ENCODE measurements at regions not wholly inside any gene's neighbourhood (a gene's known extent, or its start where the extent isn't known, plus 50 kb on each side); places are given as distances from the start of the nearest gene placed in this dataset.
"Not testable (repeated sequence)": the region's sequence is repeated elsewhere in the genome, so short reads cannot be mapped to it uniquely, and the experiment has no call there.

DNA sequence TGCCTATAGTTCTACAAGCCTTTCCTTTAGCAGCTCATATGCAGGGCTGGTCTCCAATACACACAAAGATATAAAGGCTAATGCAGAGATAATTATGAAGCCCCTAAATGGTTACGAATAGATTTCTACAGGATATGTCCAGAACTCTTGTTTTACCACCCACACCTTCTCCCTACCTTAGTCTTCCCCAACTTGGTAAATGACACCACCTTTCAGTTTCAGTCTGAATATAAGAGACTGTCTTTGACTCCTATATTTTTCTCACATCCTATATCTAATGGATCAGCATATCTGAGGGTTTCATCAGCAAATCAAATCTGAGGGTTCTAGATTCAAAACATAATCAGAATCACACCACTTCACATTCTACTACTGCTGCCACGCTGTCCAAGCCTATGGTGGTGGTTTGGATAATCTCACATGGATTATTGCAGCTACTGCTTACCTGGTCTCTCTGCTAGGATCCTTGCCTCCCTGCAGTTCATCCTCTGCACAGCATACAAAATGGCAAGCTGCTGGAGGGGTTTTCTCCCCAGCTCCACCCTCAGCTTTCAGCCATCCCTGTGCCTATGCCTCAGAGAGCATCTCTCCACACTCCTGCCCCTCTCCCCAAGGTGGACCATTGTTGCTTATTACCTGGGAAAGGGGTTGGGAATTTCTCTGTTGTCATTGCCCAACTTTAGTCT is 178.0 kb upstream of the SPOPL start:
- no peak for DNase-seq

DNA sequence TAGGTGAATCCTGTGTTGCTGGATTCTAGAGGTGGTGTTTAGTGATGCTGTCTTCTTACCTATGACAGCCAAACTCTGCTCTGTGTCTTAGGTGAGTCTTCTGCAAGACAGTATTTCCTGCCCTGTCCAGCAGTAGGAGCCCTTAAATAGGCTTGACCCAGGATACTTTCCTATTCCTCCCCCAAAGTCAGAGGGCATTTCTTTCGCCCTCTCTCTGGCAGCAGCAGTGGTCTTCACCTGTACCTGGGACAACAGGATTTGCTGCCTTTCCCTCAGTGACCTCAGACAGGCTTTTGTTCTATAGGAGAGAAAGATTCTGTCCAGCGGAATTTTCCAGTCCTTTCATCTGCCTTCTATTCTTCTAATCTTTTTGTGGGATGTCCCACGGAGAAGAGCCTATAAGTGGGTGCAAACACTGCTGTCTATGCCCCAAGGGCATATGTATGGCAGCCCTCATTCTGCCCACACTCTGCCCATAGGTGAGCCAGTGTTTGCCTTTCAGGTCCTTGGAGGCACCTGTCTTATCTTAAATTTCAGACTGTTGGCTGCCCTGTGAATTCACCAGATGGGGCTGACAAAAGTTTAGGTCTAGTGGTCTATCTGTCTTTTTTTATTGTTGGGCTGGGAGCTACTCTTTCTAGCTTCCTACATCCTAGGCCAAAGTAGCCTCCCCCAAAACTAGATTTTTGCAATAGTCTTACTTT is 177.3 kb upstream of the SPOPL start:
- DNase-seq = no peak

DNA sequence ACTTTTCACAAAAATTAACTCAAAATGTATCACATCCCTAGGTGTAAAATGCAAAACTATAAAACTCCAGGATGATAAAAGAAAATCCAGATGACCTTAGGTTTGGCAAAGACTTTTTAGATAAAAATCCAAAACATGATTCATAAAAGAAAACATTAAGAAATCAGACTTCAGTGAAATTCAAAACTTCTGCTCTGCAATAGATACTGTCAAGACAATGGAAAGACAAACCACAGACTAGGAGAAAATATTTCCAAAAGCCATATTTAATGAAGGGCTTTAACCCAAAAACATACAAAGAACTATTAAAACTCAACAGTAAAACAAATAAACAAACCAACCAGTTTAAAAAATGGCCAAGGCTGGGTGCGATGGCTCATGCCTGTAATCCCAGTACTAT is 173.6 kb upstream of the SPOPL start:
- DNase-seq = no peak

DNA sequence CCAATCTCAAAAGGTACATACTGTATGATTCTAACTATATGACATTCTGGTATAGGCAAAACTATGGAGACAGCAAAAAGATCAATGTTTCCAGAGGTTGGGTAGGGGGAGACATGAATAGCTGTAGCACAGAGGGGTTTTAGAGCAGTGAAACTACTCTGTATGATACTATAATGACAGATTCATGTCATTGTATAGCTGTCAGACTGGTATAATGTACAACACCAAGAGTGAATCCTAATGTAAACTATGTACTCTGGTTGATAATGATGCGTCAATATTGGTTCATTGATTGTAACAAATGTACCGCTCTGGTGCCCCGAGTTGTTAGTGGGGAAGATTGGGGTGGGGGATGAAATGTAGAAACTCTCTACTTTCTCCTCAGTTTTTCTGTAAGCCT is 172.4 kb upstream of the SPOPL start:
- DNase-seq = no peak

DNA sequence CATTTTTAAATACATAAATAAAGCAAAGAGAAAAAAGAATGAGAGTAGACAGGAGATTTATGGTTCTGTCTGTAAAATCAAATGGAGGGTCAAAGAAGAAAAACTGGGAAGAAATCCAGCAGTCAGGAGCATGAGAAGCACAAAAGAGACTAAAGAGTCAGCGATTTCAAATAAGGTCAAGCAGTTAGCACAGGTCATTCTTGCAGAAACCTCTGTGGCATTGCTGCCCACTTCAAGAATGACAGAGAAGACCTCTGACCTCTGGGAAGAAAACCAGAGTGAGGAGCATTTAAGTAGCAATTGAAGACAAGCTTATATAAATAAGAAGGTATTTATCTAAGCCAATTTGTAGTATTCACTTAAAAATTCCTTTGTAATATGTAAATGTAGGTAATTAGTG is 172.0 kb upstream of the SPOPL start:
- DNase-seq = no peak

DNA sequence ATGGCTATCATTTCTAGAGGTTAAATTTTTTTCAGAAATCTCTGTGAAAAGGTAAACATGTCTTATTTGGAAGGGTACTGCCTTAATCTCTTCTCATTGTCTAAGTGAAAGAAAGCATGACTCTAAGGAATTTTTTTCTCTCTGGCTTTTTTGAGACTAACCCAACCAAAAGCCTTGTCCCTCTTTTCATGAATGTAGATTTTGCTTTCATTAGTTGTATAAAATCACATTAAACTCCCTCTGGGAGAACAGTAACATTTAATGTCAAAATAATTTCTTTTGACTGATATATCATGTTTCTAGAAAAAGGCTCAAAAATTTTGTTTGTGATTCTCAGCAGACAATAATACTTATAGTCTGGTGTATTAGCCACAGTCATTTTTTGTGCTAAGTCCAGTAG is 168.4 kb upstream of the SPOPL start:
- DNase-seq = no peak

DNA sequence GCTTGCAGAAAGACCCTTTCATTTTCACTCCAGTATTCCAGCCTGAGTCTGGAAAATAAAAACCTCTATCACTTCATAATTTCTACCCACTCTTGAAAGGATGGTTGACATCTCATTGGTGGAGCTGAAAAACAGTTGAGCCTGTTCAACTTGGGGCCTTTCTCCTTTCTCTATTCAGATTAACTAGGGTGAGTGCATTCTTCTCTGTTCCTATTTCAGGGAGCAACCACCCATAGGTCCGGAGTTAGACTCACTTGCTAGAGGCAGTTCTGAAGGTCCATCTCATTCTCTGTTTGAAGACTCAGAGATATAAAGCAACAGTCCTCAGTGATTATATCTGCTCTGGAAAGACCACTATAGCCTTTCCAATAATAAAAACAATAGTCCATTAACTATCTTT is 167.9 kb upstream of the SPOPL start:
- no peak for DNase-seq

DNA sequence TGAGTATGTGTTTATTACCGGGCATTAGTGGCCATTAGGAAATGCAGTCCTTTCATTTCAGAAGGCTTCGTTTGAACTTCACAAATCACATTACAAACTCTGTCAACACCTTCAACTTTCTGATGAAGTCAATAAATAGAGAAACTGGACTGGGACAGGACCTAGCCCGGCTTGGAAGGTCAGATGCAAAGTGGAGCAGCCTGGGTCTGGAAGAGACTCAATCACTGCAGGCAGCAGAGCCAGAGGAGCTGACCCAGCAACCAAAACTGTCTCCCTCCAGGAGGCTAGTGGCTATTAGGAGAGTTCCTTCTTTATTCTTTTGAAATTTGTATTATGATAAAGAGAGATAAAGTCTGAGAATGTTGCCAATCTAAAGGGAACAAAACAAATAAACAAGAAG is 167.2 kb upstream of the SPOPL start:
- no peak for DNase-seq

DNA sequence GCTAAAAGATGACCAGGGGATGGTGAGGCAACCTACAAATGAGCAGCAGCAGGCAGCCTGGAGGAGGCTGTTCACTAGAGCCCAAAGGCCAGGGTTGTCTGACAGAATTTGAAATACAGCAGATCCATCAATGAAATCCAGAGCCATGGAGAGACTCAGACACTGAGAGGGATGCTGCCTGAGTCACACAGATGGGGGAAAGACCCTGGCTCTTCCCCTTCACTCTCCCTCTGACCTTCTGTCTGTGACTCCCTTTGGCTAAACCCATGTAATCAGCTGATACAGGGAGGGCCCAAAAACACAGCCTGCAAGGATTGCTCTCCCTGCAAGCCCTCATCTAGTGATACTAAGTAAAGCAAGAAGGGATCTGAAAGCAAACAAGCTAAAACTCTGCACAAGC is 166.5 kb upstream of the SPOPL start:
- no peak for DNase-seq

DNA sequence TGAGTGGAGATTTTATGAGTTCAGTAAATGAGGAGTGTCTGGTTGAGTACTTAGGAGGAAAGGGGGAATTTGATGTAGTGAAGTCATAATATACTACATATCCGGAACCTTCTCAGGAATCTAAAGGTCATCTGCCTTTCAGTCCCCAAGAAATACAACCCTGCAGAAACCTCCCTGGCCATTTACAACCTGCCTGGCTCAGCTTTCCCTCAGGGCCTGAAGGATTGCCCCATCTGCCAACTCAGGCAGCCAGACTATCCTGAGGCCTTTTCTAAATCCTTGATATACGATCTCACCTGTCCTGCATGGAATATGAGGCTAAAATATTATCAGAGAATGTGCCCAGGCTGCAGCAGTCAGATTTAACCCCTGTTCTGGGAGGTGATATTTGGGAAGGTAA is 165.4 kb upstream of the SPOPL start:
- DNase-seq = no peak

DNA sequence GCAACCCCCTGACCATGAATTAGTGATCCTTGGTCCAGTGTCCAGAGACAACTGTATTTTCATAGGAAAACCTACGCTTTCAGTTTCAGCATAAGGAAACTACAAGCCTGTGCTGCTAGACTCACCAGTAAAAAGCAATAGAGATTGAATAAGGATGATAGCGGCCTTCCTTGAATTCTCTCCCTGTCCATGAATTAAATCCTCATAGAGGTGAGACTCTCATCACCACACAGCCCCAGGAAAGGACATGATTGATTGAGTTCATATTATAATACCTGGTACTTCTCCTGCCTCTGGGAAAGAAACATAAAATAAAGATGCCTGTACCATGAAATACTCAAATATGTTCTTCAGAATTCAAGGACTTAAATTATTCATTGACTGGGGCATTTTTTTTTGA is 146.3 kb upstream of the SPOPL start:
- no peak for DNase-seq

DNA sequence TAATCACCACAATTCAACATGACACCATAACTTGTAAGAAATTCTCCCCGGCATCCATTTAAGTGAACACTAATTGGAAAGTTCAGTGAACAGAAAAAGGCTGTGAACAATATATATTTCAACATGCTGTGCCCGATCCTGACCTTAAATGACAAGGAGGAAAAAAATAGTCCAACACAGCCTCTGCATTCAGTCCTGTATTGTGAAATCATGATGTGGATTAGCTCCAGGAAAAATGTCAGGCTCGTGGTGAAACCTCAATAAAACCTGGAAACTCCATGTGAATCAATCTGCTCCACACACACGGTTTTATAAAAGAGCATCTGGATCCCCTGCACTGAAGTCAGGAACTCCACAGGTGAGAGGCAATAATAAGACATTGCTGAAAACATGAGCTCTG is 145.4 kb upstream of the SPOPL start:
- no peak for DNase-seq

DNA sequence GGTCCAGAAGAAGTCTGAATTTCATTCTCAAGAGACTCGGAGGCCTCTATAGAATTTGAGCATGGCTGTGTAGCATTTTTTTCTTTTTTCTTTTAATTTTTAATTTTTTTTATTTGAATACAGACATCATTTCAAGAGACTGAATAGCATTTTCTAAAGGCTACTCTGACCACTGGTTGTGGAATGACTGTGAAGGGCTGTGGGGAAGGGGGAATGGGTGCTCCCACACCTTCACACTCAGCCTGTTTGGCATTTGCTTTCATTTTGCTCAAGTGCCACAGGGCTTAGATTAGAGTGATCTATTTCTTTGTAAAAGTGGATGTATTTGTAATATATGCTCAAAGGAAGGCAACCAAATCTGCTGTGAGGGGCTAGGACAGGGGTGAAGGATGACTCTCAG is 142.0 kb upstream of the SPOPL start:
- DNase-seq = no peak

DNA sequence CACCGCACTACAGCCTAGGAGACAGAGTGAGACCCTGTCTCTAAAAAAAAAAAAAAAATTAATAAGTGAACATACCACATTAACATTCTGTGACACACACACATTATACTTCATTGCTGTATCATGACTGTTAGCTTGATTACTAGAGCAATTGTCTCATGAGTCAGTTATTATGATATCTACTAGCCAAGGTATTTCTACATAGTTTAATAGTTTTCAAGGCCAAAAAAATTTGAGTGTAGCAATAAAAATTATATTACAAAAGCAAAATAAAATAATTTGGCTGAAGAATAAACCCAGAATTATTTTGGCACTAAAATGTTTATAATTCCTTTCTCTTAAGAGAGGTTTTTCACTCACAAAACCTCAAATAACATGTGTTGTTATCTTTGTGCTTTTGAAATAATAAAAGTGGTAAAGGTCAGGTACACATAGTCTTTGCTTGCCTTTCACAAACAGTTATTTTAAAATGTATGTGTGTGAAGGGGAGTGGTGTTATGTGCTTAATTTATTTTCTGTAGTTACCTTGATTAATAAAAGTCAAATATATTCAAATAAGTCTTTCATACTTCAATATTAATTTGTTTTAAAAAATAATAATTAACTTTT is 136.9 kb upstream of the SPOPL start:
- DNase-seq = no peak

DNA sequence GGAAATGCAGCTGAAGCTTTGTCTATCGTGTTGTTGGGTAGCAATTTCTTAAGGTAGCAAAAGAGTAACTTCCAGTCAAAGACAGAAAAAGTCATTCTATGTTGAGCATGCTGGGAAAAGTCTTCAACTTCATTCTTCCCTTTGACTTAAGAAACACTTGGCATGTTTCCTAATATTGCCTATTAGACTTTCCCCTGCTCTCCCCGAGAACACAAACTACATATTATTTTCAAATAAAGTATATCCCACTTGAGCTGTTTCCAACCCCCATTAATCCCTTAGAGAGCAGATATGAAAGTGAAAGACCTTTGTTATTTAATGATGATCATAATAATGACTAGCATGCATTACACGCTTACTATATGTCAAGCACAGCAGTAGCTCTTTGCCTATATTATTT is 136.0 kb upstream of the SPOPL start:
- DNase-seq = no peak

DNA sequence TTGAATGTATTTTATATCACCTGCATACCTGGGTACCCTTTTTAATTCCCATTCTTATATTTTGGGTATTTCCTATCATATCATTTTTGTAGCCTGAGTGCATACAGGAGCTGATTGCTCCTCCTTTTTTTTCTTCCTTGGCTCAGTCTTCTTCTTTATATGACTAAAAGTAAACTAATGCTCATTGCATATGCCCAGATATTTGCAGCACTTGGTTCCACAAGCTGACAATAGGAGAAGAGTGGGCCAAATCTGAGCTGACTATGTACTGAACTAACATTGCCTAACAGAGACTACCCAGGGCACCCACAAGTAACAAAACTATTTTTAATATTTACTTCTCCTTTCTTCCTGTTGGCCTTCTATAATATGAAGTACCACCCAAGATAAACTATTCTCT is 131.7 kb upstream of the SPOPL start:
- DNase-seq = no peak

DNA sequence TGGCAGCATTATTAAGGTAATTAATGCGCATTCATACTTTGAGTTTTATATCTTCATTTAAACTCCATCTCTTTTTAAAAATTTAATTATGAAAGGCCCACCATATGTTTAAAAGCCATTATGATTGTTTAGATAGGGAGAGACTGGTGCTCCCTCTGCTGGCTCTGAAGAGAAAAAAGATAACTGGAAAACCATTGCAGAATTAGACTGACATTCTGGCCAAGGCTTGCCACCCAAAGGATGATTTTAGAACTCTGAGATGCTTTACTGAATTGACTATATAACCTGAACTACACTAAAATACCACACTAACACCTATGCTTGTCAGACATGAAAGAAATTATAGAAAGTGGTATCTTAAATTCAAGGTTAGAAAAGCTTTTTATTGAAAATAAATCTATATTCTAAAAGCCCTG is 127.6 kb upstream of the SPOPL start:
- peak in 1 of 2 experiments; percentile 32 for DNase-seq

DNA sequence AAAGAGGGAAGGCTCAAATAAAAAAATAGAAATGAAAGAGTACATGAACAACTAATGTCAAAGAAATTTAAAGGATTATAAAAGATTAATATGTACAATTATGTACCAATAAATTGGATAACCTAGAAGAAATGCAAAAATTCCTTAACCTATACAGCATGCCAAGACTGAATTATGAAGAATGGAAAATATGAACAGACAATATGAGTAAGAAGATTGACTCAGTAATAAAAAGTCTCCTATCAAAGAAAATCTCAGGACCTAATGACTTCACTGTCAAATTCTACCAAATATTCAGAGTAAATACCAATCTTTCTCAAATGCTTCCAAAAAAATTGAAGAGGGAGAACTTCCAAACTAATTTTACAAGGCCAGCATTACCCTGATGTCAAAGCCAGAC is 120.2 kb upstream of the SPOPL start:
- no peak for DNase-seq

DNA sequence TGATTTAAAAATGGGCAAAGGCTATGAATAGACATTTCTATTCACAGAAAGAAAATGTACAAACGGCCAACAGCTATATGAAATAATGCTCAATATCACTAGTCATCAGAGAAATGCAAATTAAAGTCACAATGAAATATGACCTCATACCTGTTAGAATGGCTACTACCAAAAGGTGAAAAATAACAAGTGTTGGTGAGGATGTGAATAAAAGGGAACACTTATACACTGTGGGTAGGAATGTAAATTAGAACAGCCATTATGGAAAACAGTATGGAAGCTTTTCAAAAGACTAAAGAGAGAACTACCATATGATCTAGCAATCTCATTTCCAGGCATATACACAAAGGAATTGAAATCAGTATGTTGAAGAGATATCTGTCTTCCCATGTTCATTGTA is 118.9 kb upstream of the SPOPL start:
- DNase-seq = no peak

DNA sequence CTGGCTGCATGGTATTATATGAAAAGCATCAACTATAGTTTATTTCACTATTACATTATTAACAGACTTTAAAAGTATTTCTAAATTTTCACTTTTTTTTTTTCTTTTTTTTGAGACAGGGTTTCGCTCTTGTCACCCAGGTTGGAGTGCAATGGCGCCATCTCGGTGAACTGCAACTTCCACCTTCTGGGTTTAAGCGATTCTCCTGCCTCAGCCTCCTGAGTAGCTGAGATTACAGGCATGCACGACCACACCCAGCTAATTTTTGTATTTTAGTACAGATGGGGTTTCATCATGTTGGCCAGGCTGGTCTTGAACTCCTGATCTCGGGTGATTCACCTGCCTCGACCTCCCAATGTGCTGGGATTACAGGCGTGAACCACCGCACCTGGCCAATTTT is 115.4 kb upstream of the SPOPL start:
- DNase-seq = not testable (repeated sequence)

DNA sequence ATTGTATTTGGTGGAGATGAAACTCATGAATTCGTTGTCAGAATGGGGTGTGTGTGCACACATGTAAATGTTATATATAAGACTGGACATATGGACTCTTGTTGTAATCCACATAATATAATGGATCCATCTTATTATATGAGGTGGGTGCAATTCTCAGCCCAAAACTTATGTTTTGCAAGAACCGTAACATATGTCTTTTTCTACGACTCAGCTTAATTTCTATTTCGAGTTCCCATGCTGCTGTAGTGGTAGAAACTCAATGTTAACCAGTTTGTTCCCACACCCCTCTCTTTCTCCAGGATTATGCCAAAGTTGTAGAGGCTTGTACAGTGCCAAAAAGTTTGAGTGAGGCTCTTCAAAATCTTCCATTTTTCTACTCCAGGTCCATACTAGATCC is 112.5 kb upstream of the SPOPL start:
- DNase-seq = no peak

DNA sequence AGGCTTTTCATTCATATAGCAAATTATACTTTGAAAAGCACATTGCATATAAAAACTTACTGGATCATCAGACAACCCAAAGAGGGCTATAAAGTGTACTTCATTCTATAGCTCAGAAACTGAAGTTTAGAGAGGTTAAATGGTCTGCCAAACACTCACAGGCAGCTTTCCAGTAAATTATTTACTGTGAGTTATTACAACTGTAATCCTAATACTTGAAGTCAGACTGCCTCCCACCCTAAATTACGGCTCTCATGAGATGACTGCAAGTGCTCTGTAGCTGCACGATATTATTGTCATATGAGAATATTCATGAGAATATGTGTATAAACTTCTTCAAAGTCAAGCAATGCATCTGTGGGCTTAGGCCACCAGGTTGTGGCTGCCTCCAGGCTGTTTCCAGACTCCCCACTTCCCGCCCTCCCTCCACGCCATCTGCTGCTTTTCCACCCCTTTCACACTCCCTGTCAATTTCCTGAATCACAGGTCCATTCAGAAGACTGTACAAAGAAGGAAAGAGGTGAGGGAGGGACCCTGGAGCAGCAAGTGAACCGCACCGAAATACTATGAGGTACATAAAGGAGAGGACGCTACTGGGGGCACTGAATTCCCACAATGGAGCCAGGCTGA is 111.1 kb upstream of the SPOPL start:
- DNase-seq = peak in 1 of 2 experiments; percentile 52

DNA sequence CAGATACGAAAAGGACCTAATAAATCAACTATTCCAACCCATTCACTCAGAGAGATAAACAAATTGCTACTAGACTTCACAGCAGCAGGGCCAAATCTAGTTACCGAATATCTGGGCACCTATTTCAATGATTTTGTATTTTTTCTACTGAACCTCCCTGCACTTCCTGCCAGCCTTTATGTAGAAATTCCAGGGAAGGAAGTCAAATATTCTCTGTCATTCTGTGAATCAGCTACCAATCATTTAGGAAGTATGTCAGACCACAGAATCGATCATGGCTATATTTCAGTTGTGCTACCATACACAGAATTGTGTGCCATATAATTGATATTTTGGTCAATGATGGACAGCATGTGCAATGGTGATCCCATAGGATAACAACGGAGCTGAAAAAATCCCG is 109.6 kb upstream of the SPOPL start:
- no peak for DNase-seq
